GM12891 (cell line): ENCODE measurements at regions not wholly inside any gene's neighbourhood (a gene's known extent, or its start where the extent isn't known, plus 50 kb on each side); places are given as distances from the start of the nearest gene placed in this dataset.

Source experiments
- DNase-seq: peaks from one replicate; pipeline ENCODE4 v3.0.0; 2011; ENCODE audit warnings: low spot score; ENCODE audit not compliant: insufficient read length
- FAIRE-seq: peaks from 2 replicates; lab custom pipeline; 2011; peaks lifted over from hg19 to GRCh38; lab: Jason Lieb, UNC
- PAX5 ChIP-seq: IDR thresholded peaks from 2 replicates; pipeline ENCODE4 v1.6.1; 2011; ENCODE audit warnings: low read length, moderate library complexity, mild to moderate bottlenecking; ENCODE audit not compliant: insufficient read depth, severe bottlenecking
- POLR2A ChIP-seq: IDR thresholded peaks from 2 replicates; pipeline ENCODE4 v1.6.1; 2011; ENCODE audit warnings: low read depth, low read length, control low read depth
- POLR2AphosphoS5 ChIP-seq: IDR thresholded peaks from 2 replicates; pipeline ENCODE4 v1.6.1; 2011; ENCODE audit warnings: low read depth, low read length, control low read depth
- POU2F2 ChIP-seq: IDR thresholded peaks from 2 replicates; pipeline ENCODE4 v1.6.1; 2011; ENCODE audit warnings: low read depth, mild to moderate bottlenecking, control low read depth, low read length, moderate library complexity
- SPI1 ChIP-seq: IDR thresholded peaks from 2 replicates; pipeline ENCODE4 v1.6.1; 2011; ENCODE audit warnings: low read depth, low read length, control low read depth
- TAF1 ChIP-seq: IDR thresholded peaks from 2 replicates; pipeline ENCODE4 v1.6.1; 2011; ENCODE audit warnings: low read depth, low read length, control low read depth

- DNase-seq, result no peak
- TF ChIP-seq POLR2A (no peak), PAX5 (no peak), POU2F2 (no peak), POLR2AphosphoS5 (no peak), SPI1 (no peak), TAF1 (no peak)
- no peak for FAIRE-seq
Observed at GRCh38 chr3:25257026-25257425, 171.0 kb upstream of the RARB start.

DNA sequence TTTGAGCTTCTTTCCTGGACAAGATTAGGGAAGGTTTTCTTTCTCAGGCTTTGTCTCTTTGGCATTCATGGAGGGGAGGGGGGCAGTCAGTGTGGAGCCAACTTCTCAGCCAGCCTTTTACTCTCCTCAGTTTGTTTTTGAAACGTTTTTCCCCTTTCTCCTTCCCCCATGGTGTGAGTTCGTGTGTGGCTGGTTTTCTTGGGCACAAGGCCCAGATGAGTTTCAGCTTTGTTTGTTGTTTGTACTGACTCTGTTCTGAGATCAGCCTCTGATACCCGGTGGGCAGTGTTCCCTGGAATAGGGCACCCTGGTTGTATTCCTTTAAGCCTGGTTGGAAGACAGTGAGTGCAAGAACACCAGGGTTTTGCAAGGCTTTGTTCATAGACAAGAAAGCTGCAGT is 168.2 kb upstream of the RARB start:
- FAIRE-seq (no peak), DNase-seq (no peak)
- TF ChIP-seq SPI1, result no peak
- TF ChIP-seq POLR2AphosphoS5, result no peak
- TF ChIP-seq POU2F2, result no peak
- no peak for TF ChIP-seq PAX5
- TF ChIP-seq POLR2A, result no peak
- no peak for TF ChIP-seq TAF1

GRCh38 chr3:25262322-25262721 is 165.7 kb upstream of the RARB start:
- FAIRE-seq, result no peak
- TF ChIP-seq POLR2A (no peak), PAX5 (no peak), TAF1 (no peak), POLR2AphosphoS5 (no peak)
- DNase-seq, result no peak

- DNase-seq (no peak), FAIRE-seq (no peak)
- TF ChIP-seq SPI1 (no peak), POLR2AphosphoS5 (no peak), PAX5 (no peak), TAF1 (no peak), POU2F2 (no peak)
Observed at GRCh38 chr3:25265284-25265683, 162.8 kb upstream of the RARB start.

DNA sequence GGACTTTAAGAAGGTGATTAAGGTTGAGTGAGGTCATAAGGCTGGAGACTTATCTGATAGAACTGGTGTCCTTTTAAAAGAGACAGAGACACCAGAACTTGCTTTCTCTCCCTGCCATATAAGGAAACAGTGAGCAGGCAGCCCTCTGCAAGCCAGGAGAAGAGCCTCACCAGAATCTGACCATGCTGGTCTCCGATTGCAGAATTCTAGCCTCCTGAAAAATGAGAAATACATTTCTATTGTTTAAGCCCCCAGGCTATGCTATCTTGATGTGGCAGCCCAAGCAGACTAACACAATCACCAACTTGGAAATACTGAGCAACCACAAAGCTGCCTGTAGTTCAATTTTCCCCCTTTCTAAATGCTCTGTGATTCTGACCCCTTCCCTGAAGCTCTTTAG is 161.4 kb upstream of the RARB start:
- no peak for DNase-seq
- TF ChIP-seq TAF1 (no peak), POLR2AphosphoS5 (no peak), POLR2A (no peak), POU2F2 (no peak), PAX5 (no peak), SPI1 (no peak)
- FAIRE-seq, result no peak

GRCh38 chr3:25272090-25272489 is 156.0 kb upstream of the RARB start:
- FAIRE-seq (no peak), DNase-seq (no peak)
- TF ChIP-seq POLR2AphosphoS5 (no peak), POLR2A (no peak), TAF1 (no peak), SPI1 (no peak), POU2F2 (no peak), PAX5 (no peak)

GRCh38 chr3:25273582-25274171 is 154.4 kb upstream of the RARB start:
- TF ChIP-seq PAX5 (no peak), POLR2A (no peak), SPI1 (no peak), POLR2AphosphoS5 (no peak), POU2F2 (no peak), TAF1 (no peak)
- DNase-seq, result no peak
- FAIRE-seq, result no peak

GRCh38 chr3:25277503-25277902 is 150.6 kb upstream of the RARB start:
- FAIRE-seq, result no peak
- DNase-seq, result no peak
- TF ChIP-seq TAF1, result no peak
- TF ChIP-seq POLR2AphosphoS5, result no peak
- no peak for TF ChIP-seq SPI1
- no peak for TF ChIP-seq POU2F2
- TF ChIP-seq PAX5, result no peak
- no peak for TF ChIP-seq POLR2A

GRCh38 chr3:25281041-25281731 is 146.9 kb upstream of the RARB start:
- DNase-seq (no peak), FAIRE-seq (no peak)
- TF ChIP-seq POU2F2 (no peak), TAF1 (no peak), PAX5 (no peak)

GRCh38 chr3:25281732-25282126 is 146.3 kb upstream of the RARB start:
- DNase-seq (no peak), FAIRE-seq (no peak)
- TF ChIP-seq TAF1 (no peak), POLR2A (no peak), POU2F2 (no peak), SPI1 (no peak), PAX5 (no peak), POLR2AphosphoS5 (no peak)
